Stimulated activated CD8-positive, alpha-beta memory T cell treated with anti-CD3 and anti-CD28 coated beads, Interleukin-7, amount 100 ng/mL, for 24 hours (primary cell): ENCODE measurements at regions not wholly inside any gene's neighbourhood (a gene's known extent, or its start where the extent isn't known, plus 50 kb on each side); places are given as distances from the start of the nearest gene placed in this dataset.

Experiments
- DNase-seq: peaks from one replicate; pipeline ENCODE4 v3.0.0-alpha.2; 2020; ENCODE audit warnings: low read depth

DNA sequence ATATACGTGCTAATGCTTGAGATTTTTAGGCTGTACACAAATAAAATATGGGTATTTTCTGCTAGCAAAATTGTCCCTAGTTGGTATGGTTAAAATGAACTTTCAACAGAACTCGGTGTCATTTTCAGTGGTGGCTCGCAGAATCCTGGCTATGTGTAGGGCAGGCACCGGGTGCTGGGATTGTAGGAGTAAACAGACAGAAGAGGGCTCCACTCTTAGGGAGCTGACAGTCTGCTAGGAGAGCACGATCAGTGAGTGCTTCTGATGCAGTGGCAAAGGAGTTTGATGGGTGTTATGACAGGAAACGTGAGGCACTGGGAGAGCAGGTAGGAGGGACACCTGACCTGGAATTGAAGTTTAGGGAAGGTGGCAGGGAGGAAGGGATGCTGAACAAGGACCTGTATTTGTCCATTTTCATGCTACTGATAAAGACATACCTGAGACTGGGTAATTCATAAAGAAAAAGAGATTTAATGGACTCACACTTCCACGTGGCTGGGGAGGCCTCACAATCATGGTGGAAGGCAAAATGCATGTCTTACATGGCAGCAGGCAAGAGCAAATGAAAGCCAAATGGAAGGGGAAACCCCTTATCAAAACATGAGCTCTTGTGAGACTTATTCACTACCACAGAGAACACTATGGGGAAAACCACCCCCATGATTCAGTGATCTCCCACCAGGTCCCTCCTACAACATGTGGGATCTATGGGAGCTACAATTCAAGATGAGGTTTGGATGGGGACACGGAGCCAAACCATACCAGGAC lies 105.4 kb upstream of the LCLAT1 start:
- no peak for DNase-seq

GRCh38 chr2:30346471-30347169 lies 100.4 kb upstream of the LCLAT1 start:
- DNase-seq = no peak

DNA sequence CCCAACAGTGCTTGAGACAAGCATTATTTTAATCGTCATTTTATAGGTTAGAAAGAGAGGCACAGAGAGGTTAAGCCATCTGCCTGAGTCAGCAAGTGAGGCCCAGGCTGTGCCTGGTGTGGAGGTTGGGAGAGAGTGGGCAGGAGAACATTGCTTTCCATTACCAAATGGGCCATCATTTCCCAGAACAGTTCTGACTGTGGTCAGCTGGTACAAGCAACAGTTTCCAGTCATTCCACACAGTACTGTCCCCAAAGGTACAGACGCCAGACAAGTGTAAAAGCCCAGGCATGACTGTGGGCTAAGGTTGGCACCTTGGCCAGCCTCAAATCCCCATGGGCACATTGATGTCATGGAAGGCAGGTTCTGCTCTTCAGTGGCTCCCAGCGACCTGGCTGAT lies 98.2 kb upstream of the LCLAT1 start:
- DNase-seq = no peak

- no peak for DNase-seq
Measured at GRCh38 chr2:30349691-30350090, 97.4 kb upstream of the LCLAT1 start.

- DNase-seq = no peak
Measured at GRCh38 chr2:30351116-30351515, 95.9 kb upstream of the LCLAT1 start.

DNA sequence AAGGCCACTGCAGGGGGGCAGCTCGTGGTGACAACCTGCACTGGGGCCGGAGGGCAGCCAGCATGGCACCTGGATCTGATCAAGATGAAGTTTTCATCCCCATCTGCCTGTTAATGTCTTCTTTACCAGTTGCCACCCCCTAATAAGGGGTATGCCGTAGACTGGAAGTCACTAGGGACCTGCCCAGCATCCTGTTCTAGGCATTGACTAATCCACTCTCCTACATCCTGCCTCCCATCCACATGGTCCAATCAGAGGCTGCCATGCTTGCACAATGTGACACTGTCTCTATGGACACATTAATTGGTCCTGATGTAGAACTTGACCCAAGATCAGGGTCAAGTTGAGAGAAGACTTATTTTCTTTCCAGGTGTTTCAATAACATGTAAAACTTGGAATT lies 95.1 kb upstream of the LCLAT1 start:
- no peak for DNase-seq

- no peak for DNase-seq
Measured at GRCh38 chr2:30354150-30354549, 92.9 kb upstream of the LCLAT1 start.

- DNase-seq = no peak
Measured at GRCh38 chr2:30354621-30355020, 92.4 kb upstream of the LCLAT1 start.

DNA sequence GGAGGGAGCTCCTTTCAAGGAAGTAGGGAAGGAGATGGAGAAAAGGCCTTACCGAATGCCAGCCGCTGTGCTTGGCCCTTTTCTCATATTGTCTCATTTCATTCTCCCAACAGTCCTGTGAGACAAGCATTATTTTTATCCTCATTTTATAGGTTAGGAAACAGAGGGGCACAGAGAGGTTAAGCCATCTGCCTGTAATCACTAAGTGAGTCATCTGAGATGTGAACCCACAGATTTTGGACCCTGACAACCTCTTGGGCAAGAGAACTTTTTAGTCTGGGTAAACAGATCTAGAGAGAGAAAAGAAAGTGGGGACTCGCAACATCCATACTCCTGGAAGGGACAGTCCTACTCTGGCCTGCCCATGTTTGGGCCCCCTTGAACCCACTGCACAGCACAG lies 91.7 kb upstream of the LCLAT1 start:
- DNase-seq = no peak

- no peak for DNase-seq
Measured at GRCh38 chr2:30356071-30356470, 91.0 kb upstream of the LCLAT1 start.

- no peak for DNase-seq
Measured at GRCh38 chr2:30356776-30357175, 90.3 kb upstream of the LCLAT1 start.

DNA sequence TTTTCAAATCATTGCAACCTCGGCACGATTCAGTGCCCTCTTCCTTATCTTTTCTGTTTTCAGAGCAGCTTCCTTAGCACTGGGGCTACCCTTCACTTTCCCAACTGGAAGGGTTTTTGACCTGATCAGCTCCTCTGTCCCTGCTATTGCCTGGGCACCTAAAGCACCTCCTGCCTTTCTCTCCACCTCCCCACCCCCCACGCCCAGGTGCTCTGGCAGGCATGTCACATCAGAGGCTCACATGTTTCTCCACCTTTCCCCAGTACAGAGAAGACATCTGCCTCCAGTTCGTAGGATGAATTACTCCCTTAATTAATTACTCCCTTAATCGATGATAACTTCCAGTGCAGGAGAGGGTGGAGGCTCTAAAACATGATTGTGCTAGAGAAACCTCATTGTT lies 88.7 kb upstream of the LCLAT1 start:
- DNase-seq = no peak

- no peak for DNase-seq
Measured at GRCh38 chr2:30358842-30359241, 88.2 kb upstream of the LCLAT1 start.

- no peak for DNase-seq
Measured at GRCh38 chr2:30359644-30360167, 87.3 kb upstream of the LCLAT1 start.

GRCh38 chr2:30361751-30362394 lies 85.2 kb upstream of the LCLAT1 start:
- DNase-seq = no peak

DNA sequence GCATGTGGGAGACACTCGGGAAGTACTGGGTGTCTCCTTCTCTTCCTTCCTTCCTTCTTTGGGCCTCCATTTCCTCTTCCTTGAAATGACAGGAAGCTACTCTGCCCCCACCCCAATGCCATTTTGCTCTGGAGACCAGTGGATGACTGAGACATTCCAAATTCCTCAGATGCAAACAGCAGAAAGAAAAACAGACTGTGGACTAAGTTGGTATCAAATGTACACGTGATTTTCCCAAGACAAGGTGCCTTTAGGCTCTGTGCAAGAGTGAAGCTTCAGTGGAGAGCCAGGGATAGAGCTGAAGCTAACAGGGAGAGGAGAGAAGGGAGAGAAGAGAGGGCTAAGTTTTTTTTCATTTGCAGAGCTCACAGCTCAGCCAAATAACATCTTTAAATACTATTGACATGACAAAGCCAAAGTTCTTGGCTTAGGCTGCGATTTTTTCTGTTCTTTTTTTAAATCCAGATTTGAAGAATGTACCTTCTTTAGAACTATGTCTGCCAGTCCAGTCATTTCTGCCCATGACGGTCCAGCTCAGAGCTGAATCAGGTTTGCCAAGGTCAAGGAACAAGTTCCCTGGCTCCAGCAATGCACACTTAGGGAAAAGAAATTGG lies 84.5 kb upstream of the LCLAT1 start:
- no peak for DNase-seq

GRCh38 chr2:30363406-30363805 lies 83.6 kb upstream of the LCLAT1 start:
- no peak for DNase-seq

DNA sequence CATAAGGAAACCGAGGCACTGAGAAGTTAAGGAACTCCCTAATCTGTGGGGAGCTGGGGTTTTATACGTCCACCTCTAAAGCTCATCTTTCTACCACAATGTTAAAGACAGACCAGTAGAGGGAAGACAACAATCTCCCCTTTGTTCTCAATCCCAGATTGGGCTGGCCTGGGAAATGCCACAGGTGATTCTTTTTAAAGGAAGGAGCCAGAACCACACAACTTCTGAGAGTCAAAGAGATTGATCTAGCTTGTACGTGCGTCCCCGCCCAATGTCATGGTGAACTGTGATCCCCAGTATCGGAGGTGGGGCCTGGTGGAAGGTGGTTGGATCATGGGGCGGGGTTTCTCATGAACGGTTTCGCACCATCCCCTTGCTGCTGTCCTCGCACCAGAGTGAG lies 81.8 kb upstream of the LCLAT1 start:
- no peak for DNase-seq

GRCh38 chr2:30366199-30366691 lies 80.8 kb upstream of the LCLAT1 start:
- DNase-seq = peak; percentile 2

GRCh38 chr2:30367232-30368070 lies 79.6 kb upstream of the LCLAT1 start:
- no peak for DNase-seq

GRCh38 chr2:30368258-30368657 lies 78.8 kb upstream of the LCLAT1 start:
- no peak for DNase-seq
